GM12891 (cell line): ENCODE measurements at regions not wholly inside any gene's neighbourhood (a gene's known extent, or its start where the extent isn't known, plus 50 kb on each side); places are given as distances from the start of the nearest gene placed in this dataset.

Experiments
- DNase-seq: peaks from one replicate; pipeline ENCODE4 v3.0.0; 2011; ENCODE audit warnings: low spot score; ENCODE audit not compliant: insufficient read length
- FAIRE-seq: peaks from 2 replicates; lab custom pipeline; 2011; peaks lifted over from hg19 to GRCh38; lab: Jason Lieb, UNC
- PAX5 ChIP-seq: IDR thresholded peaks from 2 replicates; pipeline ENCODE4 v1.6.1; 2011; ENCODE audit warnings: low read length, moderate library complexity, mild to moderate bottlenecking; ENCODE audit not compliant: insufficient read depth, severe bottlenecking
- POLR2A ChIP-seq: IDR thresholded peaks from 2 replicates; pipeline ENCODE4 v1.6.1; 2011; ENCODE audit warnings: low read depth, low read length, control low read depth
- POLR2AphosphoS5 ChIP-seq: IDR thresholded peaks from 2 replicates; pipeline ENCODE4 v1.6.1; 2011; ENCODE audit warnings: low read depth, low read length, control low read depth
- POU2F2 ChIP-seq: IDR thresholded peaks from 2 replicates; pipeline ENCODE4 v1.6.1; 2011; ENCODE audit warnings: low read depth, mild to moderate bottlenecking, control low read depth, low read length, moderate library complexity
- SPI1 ChIP-seq: IDR thresholded peaks from 2 replicates; pipeline ENCODE4 v1.6.1; 2011; ENCODE audit warnings: low read depth, low read length, control low read depth
- TAF1 ChIP-seq: IDR thresholded peaks from 2 replicates; pipeline ENCODE4 v1.6.1; 2011; ENCODE audit warnings: low read depth, low read length, control low read depth

DNA sequence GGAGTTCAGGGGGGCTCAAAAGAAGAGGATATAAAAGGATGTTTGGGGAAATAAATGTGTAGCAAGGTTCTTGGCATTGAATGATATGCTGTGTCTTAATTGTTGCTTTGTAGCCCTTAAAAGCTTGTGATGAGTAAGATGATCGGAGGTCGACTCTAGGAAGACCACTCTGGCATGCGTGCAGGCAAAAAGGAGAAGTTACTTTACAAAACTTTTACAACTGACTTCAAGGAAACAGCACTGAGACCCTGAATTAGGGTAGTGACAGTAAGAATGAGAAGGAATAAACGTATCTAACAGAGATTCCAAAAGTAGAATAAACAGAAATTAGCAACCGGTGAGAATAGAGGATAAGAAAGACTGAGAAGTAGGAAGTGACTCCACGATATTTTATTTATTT, 228.7 kb upstream of the TANK start:
- FAIRE-seq (no peak), DNase-seq (no peak)
- TF ChIP-seq POLR2AphosphoS5 (no peak), PAX5 (no peak), TAF1 (no peak), POLR2A (no peak), POU2F2 (no peak), SPI1 (no peak)

- FAIRE-seq (no peak), DNase-seq (no peak)
- no peak for TF ChIP-seq POLR2A
These were observed 227.3 kb upstream of the TANK start for GRCh38 chr2:160932960-160933359.

GRCh38 chr2:160934263-160934662, 226.0 kb upstream of the TANK start:
- no peak for DNase-seq
- FAIRE-seq = no peak
- TF ChIP-seq POLR2A (no peak), SPI1 (no peak), TAF1 (no peak), POU2F2 (no peak), POLR2AphosphoS5 (no peak), PAX5 (no peak)

- TF ChIP-seq SPI1 = no peak
- no peak for TF ChIP-seq PAX5
- no peak for TF ChIP-seq POLR2AphosphoS5
- no peak for TF ChIP-seq TAF1
- TF ChIP-seq POLR2A = no peak
- no peak for TF ChIP-seq POU2F2
- no peak for FAIRE-seq
- DNase-seq = no peak
These were observed 225.2 kb upstream of the TANK start for GRCh38 chr2:160934991-160935390.

- no peak for TF ChIP-seq PAX5
- no peak for TF ChIP-seq POLR2AphosphoS5
- TF ChIP-seq POLR2A = no peak
- TF ChIP-seq POU2F2 = no peak
- TF ChIP-seq SPI1 = no peak
- TF ChIP-seq TAF1 = no peak
- DNase-seq = no peak
- no peak for FAIRE-seq
These were observed 224.0 kb upstream of the TANK start for GRCh38 chr2:160936044-160936806.

GRCh38 chr2:160940271-160940670, 220.0 kb upstream of the TANK start:
- DNase-seq = no peak
- no peak for FAIRE-seq

DNA sequence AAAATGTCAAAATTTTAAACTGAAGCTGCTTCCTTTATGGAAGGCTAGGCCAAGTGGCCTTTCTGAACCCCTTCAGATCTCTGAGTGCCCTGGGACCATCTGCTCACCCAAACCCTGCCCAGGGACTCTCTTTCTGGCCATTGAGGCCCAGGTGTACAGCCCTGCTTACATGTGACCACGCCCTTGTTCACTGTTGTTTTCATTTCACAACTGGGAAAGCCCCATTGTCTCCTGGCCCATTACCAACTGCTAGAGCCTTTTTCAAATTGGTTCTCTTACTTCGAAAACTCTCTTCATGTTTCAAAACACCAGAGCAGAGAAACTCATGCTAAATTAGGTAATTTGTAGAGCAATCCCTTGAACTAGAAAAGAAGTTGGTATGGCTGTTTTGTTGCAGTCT, 219.5 kb upstream of the TANK start:
- DNase-seq (no peak), FAIRE-seq (no peak)
- TF ChIP-seq TAF1 (no peak), SPI1 (no peak), POLR2AphosphoS5 (no peak), POU2F2 (no peak), POLR2A (no peak), PAX5 (no peak)

More at GRCh38 chr2:160940271-160940670, 220.0 kb upstream of the TANK start:
- TF ChIP-seq POLR2AphosphoS5 (no peak), TAF1 (no peak), PAX5 (no peak), POU2F2 (no peak)

- DNase-seq (no peak), FAIRE-seq (no peak)
- TF ChIP-seq TAF1 = no peak
- no peak for TF ChIP-seq POLR2A
- no peak for TF ChIP-seq POU2F2
- TF ChIP-seq SPI1 = no peak
- TF ChIP-seq POLR2AphosphoS5 = no peak
- TF ChIP-seq PAX5 = no peak
These were observed 218.9 kb upstream of the TANK start for GRCh38 chr2:160941290-160941846.

DNA sequence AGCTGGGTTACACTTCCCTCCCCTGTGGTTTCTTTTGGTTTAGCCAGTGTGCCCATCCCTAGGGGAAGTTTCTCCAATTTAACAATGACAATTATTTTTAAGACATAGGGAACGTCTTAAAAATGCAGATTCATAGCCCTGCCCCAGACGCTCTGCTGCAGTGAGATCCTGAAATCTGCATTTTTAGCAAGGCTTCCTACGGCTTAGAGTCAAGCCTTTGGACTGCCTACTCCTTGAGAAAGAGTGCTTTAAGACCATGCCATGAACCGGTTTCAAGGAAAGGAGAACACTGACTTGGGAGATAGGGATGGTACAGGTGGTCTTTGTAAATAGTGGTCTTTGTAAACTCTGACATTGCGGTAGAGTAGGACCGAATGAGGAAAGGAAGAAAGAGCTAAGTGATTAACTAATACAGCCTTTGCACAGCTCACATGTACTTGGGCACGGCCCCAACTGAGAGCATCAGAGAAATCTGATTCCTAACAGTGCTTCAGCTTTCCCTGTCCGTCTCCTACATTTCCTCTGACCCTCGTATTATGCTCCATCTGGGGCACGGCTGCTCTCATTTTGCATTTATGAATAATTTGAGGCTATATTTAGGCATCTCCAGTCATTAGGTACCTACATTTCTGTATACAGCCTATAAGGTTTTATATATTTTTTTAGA, 217.6 kb upstream of the TANK start:
- no peak for FAIRE-seq
- TF ChIP-seq POLR2AphosphoS5 = no peak
- no peak for TF ChIP-seq POLR2A
- TF ChIP-seq PAX5 = no peak
- no peak for DNase-seq

GRCh38 chr2:160943414-160943813, 216.8 kb upstream of the TANK start:
- DNase-seq (no peak), FAIRE-seq (no peak)

More at GRCh38 chr2:160943414-160943813, 216.8 kb upstream of the TANK start:
- TF ChIP-seq POU2F2 = no peak
- TF ChIP-seq POLR2A = no peak
- TF ChIP-seq TAF1 = no peak
- no peak for TF ChIP-seq SPI1
- TF ChIP-seq POLR2AphosphoS5 = no peak
- TF ChIP-seq PAX5 = no peak
